SU-DHL-6 (cell line): ENCODE measurements at regions not wholly inside any gene's neighbourhood (a gene's known extent, or its start where the extent isn't known, plus 50 kb on each side); places are given as distances from the start of the nearest gene placed in this dataset.

ENCODE experiments used
- H2AFZ ChIP-seq: fragments of 200-600 bp; sonication (generic); 2 replicates; pipeline ENCODE4 v1.6.1; 2014; ENCODE audit warnings: low read depth, mild to moderate bottlenecking, moderate library complexity, mixed read lengths, antibody characterized with exemption, low read length; ENCODE audit not compliant: severe bottlenecking
- H3F3A ChIP-seq: fragments of 200-600 bp; shearing (Covaris generic); 2 replicates; pipeline ENCODE4 v1.6.0; 2016; ENCODE audit warnings: antibody characterized with exemption, mild to moderate bottlenecking; ENCODE audit not compliant: insufficient read depth
- H3K27ac ChIP-seq: fragments of 200-600 bp; sonication (generic); 2 replicates; pipeline ENCODE4 v1.5.1; 2016; ENCODE audit warnings: low read depth, mild to moderate bottlenecking, low read length, moderate library complexity, mixed read lengths
- H3K27me3 ChIP-seq: fragments of 200-600 bp; sonication (generic), shearing (Covaris generic); 2 replicates; pipeline ENCODE4 v1.6.0; 2014; ENCODE audit warnings: mild to moderate bottlenecking, low read length
- H3K36me3 ChIP-seq: fragments of 200-600 bp; sonication (generic); 2 replicates; pipeline ENCODE4 v1.6.1; 2014; ENCODE audit warnings: mild to moderate bottlenecking, low read length, mixed read lengths
- H3K4me2 ChIP-seq: fragments of 300-600, 200-600 bp; shearing (Covaris generic), sonication (generic); 2 replicates; pipeline ENCODE4 v1.6.0; 2014; ENCODE audit warnings: low read length, low read depth, mild to moderate bottlenecking; ENCODE audit not compliant: poor library complexity, severe bottlenecking
- H3K4me3 ChIP-seq: fragments of 200-600 bp; sonication (generic); 2 replicates; pipeline ENCODE4 v1.5.1; 2014; ENCODE audit warnings: antibody characterized with exemption, low read length, mild to moderate bottlenecking, mixed read lengths; ENCODE audit not compliant: insufficient read depth, poor library complexity, severe bottlenecking
- H3K79me2 ChIP-seq: fragments of 200-600 bp; sonication (generic); 2 replicates; pipeline ENCODE4 v1.6.1; 2014; ENCODE audit warnings: mild to moderate bottlenecking, low read length, moderate library complexity; ENCODE audit not compliant: insufficient read depth
- H3K9ac ChIP-seq: fragments of 200-600 bp; sonication (generic); 2 replicates; pipeline ENCODE4 v1.7.0; 2014; ENCODE audit warnings: mild to moderate bottlenecking, low read length
- H3K9me2 ChIP-seq: fragments of 200-600 bp; sonication (generic); replicated peaks from 2 replicates; pipeline ENCODE4 v1.6.1; 2014; ENCODE audit warnings: low read length; ENCODE audit not compliant: insufficient read depth
- H3K9me3 ChIP-seq: fragments of 200-600 bp; sonication (generic); 2 replicates; pipeline ENCODE4 v1.6.1; 2014; ENCODE audit warnings: low read length, mixed read lengths; ENCODE audit not compliant: insufficient read depth
- H4K20me1 ChIP-seq: fragments of 200-600 bp; sonication (generic); 2 replicates; pipeline ENCODE4 v1.6.1; 2014; ENCODE audit warnings: low read depth, mild to moderate bottlenecking, antibody characterized with exemption, low read length, moderate library complexity, mixed read lengths
- EZH2phosphoT487 ChIP-seq: fragments of 200-600 bp; sonication (generic), shearing (Covaris generic); conservative IDR thresholded peaks from 2 replicates; pipeline ENCODE4 v1.6.1; 2018; ENCODE audit warnings: mild to moderate bottlenecking, antibody characterized with exemption, low read length, moderate library complexity, mixed read lengths
- TF ChIP-seq, protein P1 (sequence below): fragments of 200-600 bp; sonication (generic); IDR thresholded peaks from one replicate; pipeline ENCODE4 v1.5.1; 2017; ENCODE audit warnings: antibody characterized with exemption, mild to moderate bottlenecking, low read length, moderate library complexity; ENCODE audit not compliant: insufficient read depth, poor library complexity, severe bottlenecking

DNA sequence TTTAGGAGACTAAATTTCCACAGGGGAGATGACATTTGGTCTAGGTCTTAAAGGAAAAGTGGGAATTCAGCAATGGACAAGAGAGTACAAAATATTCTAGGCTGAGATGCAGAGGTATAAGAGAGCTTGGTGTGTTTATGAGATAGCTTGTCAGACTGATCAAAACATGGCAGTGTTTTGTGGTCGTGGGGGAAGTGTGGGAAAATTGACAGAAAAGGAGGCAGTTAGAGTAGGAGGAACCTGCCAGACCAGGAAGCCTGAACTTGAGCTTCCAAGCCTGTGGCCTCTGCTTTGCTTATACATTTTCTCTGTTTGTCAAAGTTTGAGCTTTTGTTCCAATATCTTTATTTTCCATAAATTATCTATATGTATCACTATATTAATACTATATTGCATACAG is 69.5 kb upstream of the MAP3K7 start:
- Histone ChIP-seq H3K9me2 (no peaks in the 10 kb centered on the region), H2AFZ (no peak overlapping the region), H3K27ac (no peak overlapping the region), H3K27me3 (no peaks in the 10 kb centered on the region), H3K36me3 (no peaks in the 10 kb centered on the region), H3K4me2 (no peak overlapping the region), H4K20me1 (no peaks in the 10 kb centered on the region), H3K9me3 (no peaks in the 10 kb centered on the region), H3F3A (no peaks in the 10 kb centered on the region), H3K4me3 (no peak overlapping the region), H3K9ac (no peak overlapping the region), H3K79me2 (no peaks in the 10 kb centered on the region)
- no peak for TF ChIP-seq EZH2phosphoT487
- TF ChIP-seq, protein P1, sequence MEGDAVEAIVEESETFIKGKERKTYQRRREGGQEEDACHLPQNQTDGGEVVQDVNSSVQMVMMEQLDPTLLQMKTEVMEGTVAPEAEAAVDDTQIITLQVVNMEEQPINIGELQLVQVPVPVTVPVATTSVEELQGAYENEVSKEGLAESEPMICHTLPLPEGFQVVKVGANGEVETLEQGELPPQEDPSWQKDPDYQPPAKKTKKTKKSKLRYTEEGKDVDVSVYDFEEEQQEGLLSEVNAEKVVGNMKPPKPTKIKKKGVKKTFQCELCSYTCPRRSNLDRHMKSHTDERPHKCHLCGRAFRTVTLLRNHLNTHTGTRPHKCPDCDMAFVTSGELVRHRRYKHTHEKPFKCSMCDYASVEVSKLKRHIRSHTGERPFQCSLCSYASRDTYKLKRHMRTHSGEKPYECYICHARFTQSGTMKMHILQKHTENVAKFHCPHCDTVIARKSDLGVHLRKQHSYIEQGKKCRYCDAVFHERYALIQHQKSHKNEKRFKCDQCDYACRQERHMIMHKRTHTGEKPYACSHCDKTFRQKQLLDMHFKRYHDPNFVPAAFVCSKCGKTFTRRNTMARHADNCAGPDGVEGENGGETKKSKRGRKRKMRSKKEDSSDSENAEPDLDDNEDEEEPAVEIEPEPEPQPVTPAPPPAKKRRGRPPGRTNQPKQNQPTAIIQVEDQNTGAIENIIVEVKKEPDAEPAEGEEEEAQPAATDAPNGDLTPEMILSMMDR: no peak

DNA sequence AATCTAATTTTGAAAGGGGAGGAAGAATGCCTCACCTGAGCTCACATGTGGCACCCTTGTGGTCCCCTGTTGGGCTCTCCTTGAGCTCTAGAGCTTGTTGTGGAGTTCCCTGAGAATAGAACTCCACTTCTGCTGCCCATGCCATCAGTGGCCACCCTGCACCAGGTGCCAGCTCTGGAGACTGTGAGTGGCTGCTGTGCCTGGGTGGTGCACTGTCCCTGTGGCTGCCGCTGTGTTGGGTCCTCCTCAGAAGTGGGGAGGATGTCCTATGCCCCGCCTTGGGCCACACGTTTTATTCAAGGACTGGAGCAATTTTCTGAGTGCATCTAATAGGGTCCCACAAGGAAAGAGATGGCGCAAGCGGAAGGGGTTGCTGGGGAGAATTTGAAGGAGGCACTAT is 67.9 kb upstream of the MAP3K7 start:
- Histone ChIP-seq H4K20me1 (no peaks in the 10 kb centered on the region), H3K36me3 (no peaks in the 10 kb centered on the region), H3K4me3 (no peak overlapping the region), H3K9me3 (no peaks in the 10 kb centered on the region), H3K27me3 (no peaks in the 10 kb centered on the region), H3K79me2 (no peaks in the 10 kb centered on the region), H3K27ac (no peak overlapping the region), H3K9me2 (no peaks in the 10 kb centered on the region), H2AFZ (no peak overlapping the region), H3K9ac (no peak overlapping the region), H3F3A (no peaks in the 10 kb centered on the region), H3K4me2 (no peak overlapping the region)
- TF ChIP-seq, protein P1: no peak
- no peak for TF ChIP-seq EZH2phosphoT487

DNA sequence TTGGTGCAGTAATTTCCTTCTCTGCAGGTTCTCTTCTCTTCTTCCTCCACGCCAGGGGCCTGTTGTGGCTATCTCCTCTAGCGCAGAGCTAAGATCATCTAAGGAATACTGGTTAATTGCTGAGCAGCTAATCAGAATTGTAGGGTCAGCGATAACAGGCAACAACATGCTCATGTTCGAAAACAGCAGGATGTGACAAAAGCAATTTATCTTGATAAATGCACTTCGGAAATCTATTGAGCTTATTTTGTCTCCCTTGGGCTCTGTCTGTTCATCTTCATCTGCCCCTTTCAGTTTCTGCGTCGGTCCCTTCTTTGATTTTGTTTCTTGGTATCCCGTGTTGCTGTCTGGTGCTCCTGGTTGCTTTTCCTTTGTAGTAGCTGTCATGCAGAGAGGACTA is 67.3 kb upstream of the MAP3K7 start:
- Histone ChIP-seq H4K20me1 (no peaks in the 10 kb centered on the region), H3K36me3 (no peaks in the 10 kb centered on the region), H3K4me2 (no peak overlapping the region), H3K4me3 (no peak overlapping the region), H3F3A (no peaks in the 10 kb centered on the region), H3K79me2 (no peaks in the 10 kb centered on the region), H3K9me2 (no peaks in the 10 kb centered on the region), H3K27me3 (no peaks in the 10 kb centered on the region), H3K9ac (no peak overlapping the region), H2AFZ (no peak overlapping the region), H3K9me3 (no peaks in the 10 kb centered on the region), H3K27ac (no peak overlapping the region)
- TF ChIP-seq, protein P1: no peak
- TF ChIP-seq EZH2phosphoT487: no peak

DNA sequence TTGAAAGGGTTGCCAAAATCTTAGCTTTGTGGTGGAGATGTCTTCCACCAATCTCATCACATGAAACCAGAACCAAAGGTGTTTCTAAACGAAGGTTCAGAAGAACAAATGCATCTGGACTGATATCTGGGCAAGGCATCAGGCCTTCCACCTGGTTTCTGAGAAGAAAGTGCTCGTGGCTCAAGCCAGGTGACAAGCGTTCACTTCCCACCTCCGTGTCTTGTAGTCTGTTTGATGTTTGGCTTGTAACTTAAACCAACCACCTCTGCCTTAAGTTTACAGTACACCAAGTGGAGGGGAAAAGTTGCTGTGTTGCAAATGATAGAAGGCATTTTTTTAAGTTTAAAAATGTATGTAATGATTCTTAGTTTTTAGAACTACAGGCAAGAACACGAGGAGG is 66.9 kb upstream of the MAP3K7 start:
- Histone ChIP-seq H3K27ac (no peak overlapping the region), H3K27me3 (no peaks in the 10 kb centered on the region), H3K36me3 (no peaks in the 10 kb centered on the region), H3K9ac (no peak overlapping the region), H4K20me1 (no peaks in the 10 kb centered on the region), H3K4me2 (no peak overlapping the region), H3K79me2 (no peaks in the 10 kb centered on the region), H3F3A (no peaks in the 10 kb centered on the region), H2AFZ (no peak overlapping the region), H3K9me3 (no peaks in the 10 kb centered on the region), H3K9me2 (no peaks in the 10 kb centered on the region), H3K4me3 (no peak overlapping the region)
- TF ChIP-seq EZH2phosphoT487: no peak
- TF ChIP-seq, protein P1: no peak
